K562 (cell line): ENCODE measurements at regions not wholly inside any gene's neighbourhood (a gene's known extent, or its start where the extent isn't known, plus 50 kb on each side); places are given as distances from the start of the nearest gene placed in this dataset.

Experiments used
- ATAC-seq: fragments of 200-7000 bp; cut with Tn5 transposase; 3 replicates; pipeline ENCODE4 v1.9.1; 2020; ENCODE audit warnings: moderate library complexity
- BruUV-seq: library from RNA; stranded (reverse); fragments of 400-500 nt; replicated peaks from 2 replicates; lab custom pipeline; 2021; lab: Mats Ljungman, UMichigan
- CTCF ChIA-PET: fragments of 300-600 bp; formaldehyde crosslinking; extraction: SDS; loops from one replicate; lab custom pipeline; 2021; ENCODE audit warnings: low intra/inter-chr PET ratio; lab: Yijun Ruan, JAX
- POLR2A ChIA-PET: fragments of 300-600, 350-650 bp; sonication (Branson Sonifier 250); formaldehyde crosslinking; extraction: SDS; loops from one replicate; lab custom pipeline; 2021; ENCODE audit warnings: antibody characterized with exemption, inconsistent platforms; lab: Yijun Ruan, JAX
- DNase-seq, 4 experiments: peaks; one replicate each; pipeline versions ENCODE4 v3.0.0 to v3.0.0-alpha.2; 2011 to 2018; ENCODE audit warnings: low spot score in 3 of 4, mixed read lengths in 3 of 4; ENCODE audit errors: extremely low read depth in 1 of 4
- FAIRE-seq: peaks from 2 replicates; lab custom pipeline; 2011; peaks lifted over from hg19 to GRCh38; lab: Jason Lieb, UNC
- H2AFZ ChIP-seq: 2 replicates; pipeline ENCODE4 v1.6.0; 2011; ENCODE audit warnings: low read depth, low read length, control low read depth, inconsistent platforms
- H3K27ac ChIP-seq: fragments of 200-600 bp; 3 replicates; pipeline ENCODE4 v1.8.0; 2011; ENCODE audit warnings: low read depth, mild to moderate bottlenecking, control low read depth, inconsistent platforms, low read length, moderate library complexity, mixed read lengths; ENCODE audit errors: extremely low read depth
- H3K27me3 ChIP-seq, 2 experiments: fragments of 300-600 bp in 1 of 2; 2 replicates in 1 of 2; 3 replicates in 1 of 2; pipeline versions ENCODE4 v1.6.0 to v1.8.0; 2011; ENCODE audit warnings: inconsistent platforms in 2 of 2, low read length in 2 of 2, mild to moderate bottlenecking in 1 of 2, mixed read lengths in 1 of 2, moderate library complexity in 1 of 2; ENCODE audit not compliant: control insufficient read depth in 2 of 2, insufficient read depth in 2 of 2
- H3K36me3 ChIP-seq: fragments of 300-600 bp; 3 replicates; pipeline ENCODE4 v1.8.0; 2011; ENCODE audit warnings: mild to moderate bottlenecking, low read length, inconsistent platforms; ENCODE audit not compliant: control insufficient read depth, insufficient read depth
- H3K4me1 ChIP-seq, 2 experiments: fragments of 200-600 bp in 1 of 2; replicated peaks in 1 of 2; 2 replicates in 1 of 2; 3 replicates in 1 of 2; pipeline versions ENCODE4 v1.5.1 to v1.8.0; 2011; ENCODE audit warnings: inconsistent platforms in 2 of 2, low read length in 2 of 2, mild to moderate bottlenecking in 1 of 2, mixed read lengths in 1 of 2, moderate library complexity in 1 of 2; ENCODE audit not compliant: control insufficient read depth in 2 of 2, insufficient read depth in 2 of 2
- H3K4me2 ChIP-seq: 2 replicates; pipeline ENCODE4 v1.6.1; 2011; ENCODE audit warnings: low read length, control low read depth, inconsistent platforms, mixed read lengths; ENCODE audit not compliant: insufficient read depth
- H3K4me3 ChIP-seq: fragments of 200-600 bp; sonication (generic), shearing (Covaris generic); 2 replicates; pipeline ENCODE4 v1.5.1; 2016; ENCODE audit warnings: control low read depth, inconsistent platforms
- H3K79me2 ChIP-seq: fragments of 200-600 bp; 3 replicates; pipeline ENCODE4 v1.8.0; 2011; ENCODE audit warnings: low read length, inconsistent platforms; ENCODE audit not compliant: control insufficient read depth, insufficient read depth
- H3K9ac ChIP-seq, 2 experiments: 2 replicates each; pipeline versions ENCODE4 v1.6.0 to v1.6.1; 2011; ENCODE audit warnings: low read depth in 2 of 2, low read length in 2 of 2, control low read depth in 1 of 2, inconsistent platforms in 1 of 2, mild to moderate bottlenecking in 1 of 2, mixed read lengths in 1 of 2; ENCODE audit not compliant: insufficient read depth in 1 of 2
- H3K9me1 ChIP-seq: one replicate; pipeline ENCODE4 v1.6.0; 2011; ENCODE audit warnings: inconsistent platforms, mild to moderate bottlenecking, low read length, moderate library complexity; ENCODE audit not compliant: control insufficient read depth, insufficient read depth
- H3K9me3 ChIP-seq: replicated peaks from 2 replicates; pipeline ENCODE4 v1.5.1; 2011; ENCODE audit warnings: low read depth, low read length, inconsistent platforms; ENCODE audit not compliant: control insufficient read depth, insufficient read depth
- H4K20me1 ChIP-seq: replicated peaks from 2 replicates; pipeline ENCODE4 v1.6.1; 2011; ENCODE audit warnings: low read length, inconsistent platforms, mixed read lengths; ENCODE audit not compliant: control insufficient read depth, insufficient read depth
- ARID2 ChIP-seq: fragments of 450-650 bp; IDR thresholded peaks from 2 replicates; pipeline ENCODE4 v1.6.1; 2017; ENCODE audit warnings: antibody characterized with exemption, mild to moderate bottlenecking
- CBX2 ChIP-seq: fragments of 200-600 bp; sonication (generic); IDR thresholded peaks from one replicate; pipeline ENCODE4 v1.6.1; 2012; ENCODE audit warnings: mild to moderate bottlenecking, low read length, inconsistent platforms; ENCODE audit not compliant: insufficient read depth, poor library complexity, severe bottlenecking
- CC2D1A ChIP-seq: fragments of 450-650 bp; IDR thresholded peaks from 2 replicates; pipeline ENCODE4 v1.6.1; 2017; ENCODE audit warnings: mild to moderate bottlenecking
- CHCHD3 ChIP-seq: fragments of 250-450 bp; sonication (Bioruptor Pico); IDR thresholded peaks from 2 replicates; pipeline ENCODE4 v2.1.2; 2022; ENCODE audit warnings: mild to moderate bottlenecking
- ESRRB ChIP-seq: fragments of 250-450 bp; sonication (Bioruptor Pico); IDR thresholded peaks from 2 replicates; pipeline ENCODE4 v1.5.0; 2020; ENCODE audit warnings: mild to moderate bottlenecking, moderate library complexity, borderline replicate concordance
- HMGN3 ChIP-seq: IDR thresholded peaks from 2 replicates; pipeline ENCODE4 v1.6.1; 2011; ENCODE audit warnings: borderline replicate concordance, low read depth, mild to moderate bottlenecking, mixed read lengths, low read length; ENCODE audit not compliant: insufficient read length; ENCODE audit errors: extremely low read depth
- HNRNPK ChIP-seq: fragments of 200-400 bp; formaldehyde crosslinking; IDR thresholded peaks from one replicate; pipeline ENCODE4 v1.6.1; 2018; ENCODE audit warnings: mild to moderate bottlenecking, low read depth, low read length; ENCODE audit not compliant: poor library complexity, severe bottlenecking
- RBM39 ChIP-seq: fragments of 200-400 bp; formaldehyde crosslinking; optimal IDR thresholded peaks from 2 replicates; pipeline ENCODE3; 2018; ENCODE audit warnings: low read depth, low read length
- RFX5 ChIP-seq: IDR thresholded peaks from 2 replicates; pipeline ENCODE4 v1.6.1; 2011; ENCODE audit warnings: low read depth, mild to moderate bottlenecking, improper control_type of control experiment, low read length
- SMARCA5 ChIP-seq: fragments of 450-650 bp; IDR thresholded peaks from 2 replicates; pipeline ENCODE4 v1.6.1; 2016
- ZC3H8 ChIP-seq: fragments of 450-650 bp; IDR thresholded peaks from 2 replicates; pipeline ENCODE4 v1.6.1; 2017
- ZFP30 ChIP-seq: fragments of 250-450 bp; sonication (Bioruptor Pico); IDR thresholded peaks from 2 replicates; pipeline ENCODE4 v1.8.0; 2022; ENCODE audit warnings: moderate library complexity, mild to moderate bottlenecking, inconsistent platforms, borderline replicate concordance
- ZNF398 ChIP-seq: fragments of 250-450 bp; sonication (Bioruptor Pico); IDR thresholded peaks from 2 replicates; pipeline ENCODE4 v1.8.0; 2021; ENCODE audit warnings: moderate library complexity, mild to moderate bottlenecking, inconsistent platforms
- ZNF780A ChIP-seq: fragments of 250-450 bp; sonication (Bioruptor Pico); IDR thresholded peaks from 2 replicates; pipeline ENCODE4 v1.5.0; 2021; ENCODE audit warnings: mild to moderate bottlenecking
- WGBS: fragments of 100-300 bp; shearing (Covaris generic); methylation state at CpG from one replicate; pipeline ENCODE4 v1.1.6; 2016; ENCODE audit warnings: low coverage, mixed read lengths; ENCODE audit not compliant: insufficient coverage; ENCODE audit errors: missing lambda C conversion rate; 5-methylcytosine and 5-hydroxymethylcytosine counted together
- in situ Hi-C: fragments of 300-500 bp; cut with MboI; formaldehyde crosslinking; loops from 4 replicates; pipeline ENCODE4 v1.15.0; 2018; ENCODE audit warnings: inconsistent platforms, mixed read lengths
- intact Hi-C: fragments of 100-400 bp; cut with micrococcal nuclease; formaldehyde crosslinking; loops from 2 replicates; pipeline ENCODE4 v1.14.2; 2022
- TF ChIP-seq, protein P1 (sequence below), 2 experiments: fragments of 450-650 bp; formaldehyde crosslinking in 1 of 2; IDR thresholded peaks; 2 replicates each; pipeline versions ENCODE4 v1.4.0 to v1.6.1; 2014 to 2020; ENCODE audit warnings: mild to moderate bottlenecking in 2 of 2, borderline replicate concordance in 1 of 2, low read depth in 1 of 2

DNA sequence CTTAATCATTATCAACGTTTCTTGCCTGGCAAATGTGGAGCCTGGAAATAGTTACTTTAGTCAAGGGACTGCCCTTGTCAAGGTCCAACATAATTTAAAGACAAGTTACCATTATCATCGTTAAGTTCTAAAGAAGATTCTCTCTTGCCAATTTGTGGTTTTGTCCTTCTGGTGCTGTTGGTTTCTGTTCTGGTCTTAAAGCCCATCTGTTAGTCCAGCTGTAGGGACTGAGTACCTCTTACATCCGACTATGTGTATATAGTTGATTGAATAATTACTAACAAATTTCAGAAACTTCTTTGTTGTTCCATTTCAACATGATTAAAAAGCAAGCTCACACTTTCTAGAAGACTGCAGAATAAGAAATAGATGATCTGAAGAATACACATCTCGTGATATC lies 1854.9 kb downstream of the MAT2B start:
- H3K9me3 ChIP-seq, result no peaks in the 10 kb centered on the region
- in situ Hi-C loops (no loop called here), intact Hi-C loops (no loop called here)
- no peaks in the 10 kb centered on the region for H3K9me1 ChIP-seq
- ChIA-PET POLR2A (no interaction called here), CTCF (no interaction called here)
- 1% methylated on average over 4 of the region's 4 CpGs for WGBS
- no peak for ATAC-seq
- no peaks in the 10 kb centered on the region for H4K20me1 ChIP-seq
- H3K9ac ChIP-seq, result no peak overlapping the region
- no peaks in the 10 kb centered on the region for H3K4me1 ChIP-seq
- no peak overlapping the region for H3K27ac ChIP-seq
- BruUV-seq, result no TSS peak
- no peak overlapping the region for H2AFZ ChIP-seq
- no peaks in the 10 kb centered on the region for H3K79me2 ChIP-seq
- DNase-seq, result no peak
- H3K27me3 ChIP-seq, result no peaks in the 10 kb centered on the region
- no peak for FAIRE-seq
- no peak overlapping the region for H3K4me2 ChIP-seq
- H3K4me3 ChIP-seq, result no peak overlapping the region
- no peaks in the 10 kb centered on the region for H3K36me3 ChIP-seq
- TF ChIP-seq, protein P1, sequence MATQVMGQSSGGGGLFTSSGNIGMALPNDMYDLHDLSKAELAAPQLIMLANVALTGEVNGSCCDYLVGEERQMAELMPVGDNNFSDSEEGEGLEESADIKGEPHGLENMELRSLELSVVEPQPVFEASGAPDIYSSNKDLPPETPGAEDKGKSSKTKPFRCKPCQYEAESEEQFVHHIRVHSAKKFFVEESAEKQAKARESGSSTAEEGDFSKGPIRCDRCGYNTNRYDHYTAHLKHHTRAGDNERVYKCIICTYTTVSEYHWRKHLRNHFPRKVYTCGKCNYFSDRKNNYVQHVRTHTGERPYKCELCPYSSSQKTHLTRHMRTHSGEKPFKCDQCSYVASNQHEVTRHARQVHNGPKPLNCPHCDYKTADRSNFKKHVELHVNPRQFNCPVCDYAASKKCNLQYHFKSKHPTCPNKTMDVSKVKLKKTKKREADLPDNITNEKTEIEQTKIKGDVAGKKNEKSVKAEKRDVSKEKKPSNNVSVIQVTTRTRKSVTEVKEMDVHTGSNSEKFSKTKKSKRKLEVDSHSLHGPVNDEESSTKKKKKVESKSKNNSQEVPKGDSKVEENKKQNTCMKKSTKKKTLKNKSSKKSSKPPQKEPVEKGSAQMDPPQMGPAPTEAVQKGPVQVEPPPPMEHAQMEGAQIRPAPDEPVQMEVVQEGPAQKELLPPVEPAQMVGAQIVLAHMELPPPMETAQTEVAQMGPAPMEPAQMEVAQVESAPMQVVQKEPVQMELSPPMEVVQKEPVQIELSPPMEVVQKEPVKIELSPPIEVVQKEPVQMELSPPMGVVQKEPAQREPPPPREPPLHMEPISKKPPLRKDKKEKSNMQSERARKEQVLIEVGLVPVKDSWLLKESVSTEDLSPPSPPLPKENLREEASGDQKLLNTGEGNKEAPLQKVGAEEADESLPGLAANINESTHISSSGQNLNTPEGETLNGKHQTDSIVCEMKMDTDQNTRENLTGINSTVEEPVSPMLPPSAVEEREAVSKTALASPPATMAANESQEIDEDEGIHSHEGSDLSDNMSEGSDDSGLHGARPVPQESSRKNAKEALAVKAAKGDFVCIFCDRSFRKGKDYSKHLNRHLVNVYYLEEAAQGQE (IDR thresholded peaks at IDR 0.05; ENCODE audit: borderline replicate concordance), result no peak
- TF ChIP-seq, protein P1 (CRISPR knock-in tag; IDR thresholded peaks at IDR 0.05; ENCODE audit: low read depth), result no peak
- no peak for TF ChIP-seq RBM39
- no peak for TF ChIP-seq HNRNPK
- TF ChIP-seq CBX2, result no peak
- no peak for TF ChIP-seq ESRRB
- no peak for TF ChIP-seq HMGN3
- no peak for TF ChIP-seq CC2D1A
- no peak for TF ChIP-seq ZNF398 (CRISPR knock-in tag)
- no peak for TF ChIP-seq ZNF780A (CRISPR knock-in tag)
- TF ChIP-seq SMARCA5, result no peak
- TF ChIP-seq RFX5, result no peak
- no peak for TF ChIP-seq ARID2
- no peak for TF ChIP-seq ZFP30 (CRISPR knock-in tag)
- TF ChIP-seq ZC3H8, result no peak
- TF ChIP-seq CHCHD3 (CRISPR knock-in tag), result no peak
